Keratinocyte (primary cell): ENCODE measurements at regions not wholly inside any gene's neighbourhood (a gene's known extent, or its start where the extent isn't known, plus 50 kb on each side); places are given as distances from the start of the nearest gene placed in this dataset.
A peak's percentile ranks its signal among the peaks of the same experiment; 100 is the strongest.

Experiments used
- DNase-seq: peaks from one replicate; pipeline ENCODE4 v3.0.0-alpha.2; 2011; ENCODE audit warnings: low read depth, missing footprints, low spot score
- FAIRE-seq: peaks from 2 replicates; lab custom pipeline; 2011; peaks lifted over from hg19 to GRCh38; lab: Jason Lieb, UNC
- H2AFZ ChIP-seq: 2 replicates; pipeline ENCODE4 v1.6.0; 2012; ENCODE audit warnings: low read length, control low read depth, inconsistent platforms; ENCODE audit not compliant: control insufficient read depth
- H3K27ac ChIP-seq: 2 replicates; pipeline ENCODE4 v1.5.1; 2011; ENCODE audit warnings: low read length; ENCODE audit not compliant: control insufficient read depth, insufficient read depth
- H3K27me3 ChIP-seq: 3 replicates; pipeline ENCODE4 v1.6.0; 2011; ENCODE audit warnings: low read length; ENCODE audit not compliant: control insufficient read depth, insufficient read depth; ENCODE audit errors: extremely low read depth
- H3K36me3 ChIP-seq, 2 experiments: 2 replicates in 1 of 2; 3 replicates in 1 of 2; pipeline ENCODE4 v1.5.1; 2011; ENCODE audit warnings: low read length in 2 of 2, mild to moderate bottlenecking in 1 of 2; ENCODE audit not compliant: control insufficient read depth in 2 of 2, insufficient read depth in 2 of 2; ENCODE audit errors: extremely low read depth in 1 of 2
- H3K4me1 ChIP-seq: 3 replicates; pipeline ENCODE4 v1.5.1; 2011; ENCODE audit warnings: low read length; ENCODE audit not compliant: control insufficient read depth, insufficient read depth; ENCODE audit errors: extremely low read depth
- H3K4me2 ChIP-seq: 3 replicates; pipeline ENCODE4 v1.6.0; 2011; ENCODE audit warnings: low read depth, low read length; ENCODE audit not compliant: control insufficient read depth, insufficient read depth; ENCODE audit errors: extremely low read depth
- H3K4me3 ChIP-seq, 3 experiments: fragments of 200-600 bp in 1 of 3; sonication (generic) in 1 of 3; 2 replicates in 2 of 3; 3 replicates in 1 of 3; pipeline ENCODE4 v1.5.1; 2011 to 2016; ENCODE audit warnings: low read length in 3 of 3, mild to moderate bottlenecking in 3 of 3, control low read depth in 2 of 3, inconsistent platforms in 1 of 3, low read depth in 1 of 3, mixed read lengths in 1 of 3, mixed run types in 1 of 3, moderate library complexity in 1 of 3; ENCODE audit not compliant: control insufficient read depth in 2 of 3, insufficient read depth in 2 of 3; ENCODE audit errors: extremely low read depth in 1 of 3
- H3K79me2 ChIP-seq: 2 replicates; pipeline ENCODE4 v1.6.0; 2012; ENCODE audit warnings: low read length; ENCODE audit not compliant: control insufficient read depth, insufficient read depth
- H3K9ac ChIP-seq: 3 replicates; pipeline ENCODE4 v1.6.0; 2011; ENCODE audit warnings: low read length; ENCODE audit not compliant: control insufficient read depth, insufficient read depth; ENCODE audit errors: extremely low read depth
- H3K9me1 ChIP-seq: 3 replicates; pipeline ENCODE4 v1.6.0; 2011; ENCODE audit warnings: low read length; ENCODE audit not compliant: control insufficient read depth, insufficient read depth; ENCODE audit errors: extremely low read depth
- H3K9me3 ChIP-seq: 2 replicates; pipeline ENCODE4 v1.5.1; 2012; ENCODE audit warnings: low read depth, low read length; ENCODE audit not compliant: control insufficient read depth
- H4K20me1 ChIP-seq: 3 replicates; pipeline ENCODE4 v1.6.0; 2011; ENCODE audit warnings: low read length; ENCODE audit not compliant: control insufficient read depth, insufficient read depth; ENCODE audit errors: extremely low read depth
- EZH2 ChIP-seq: IDR thresholded peaks from one replicate; pipeline ENCODE4 v1.6.1; 2012; ENCODE audit warnings: inconsistent platforms, mild to moderate bottlenecking, low read length, moderate library complexity
- dilution Hi-C: fragments of 300-500 bp; cut with MboI; formaldehyde crosslinking; loops from one replicate; pipeline ENCODE4 v1.7.0; 2020; ENCODE audit warnings: low sequenced_read_pairs; ENCODE audit not compliant: extremely low pct_ligation_motif_present
- TF ChIP-seq, protein P1 (sequence below), 3 experiments: IDR thresholded peaks in 1 of 3; conservative IDR thresholded peaks in 1 of 3; optimal IDR thresholded peaks in 1 of 3; 2 replicates in 2 of 3; 3 replicates in 1 of 3; pipeline versions ENCODE3 to v1.5.1; 2011; ENCODE audit warnings: low read length in 3 of 3, mild to moderate bottlenecking in 3 of 3, moderate library complexity in 2 of 3, control low read depth in 1 of 3, inconsistent platforms in 1 of 3; ENCODE audit not compliant: insufficient read depth in 2 of 3; ENCODE audit errors: extremely low read depth in 1 of 3

DNA sequence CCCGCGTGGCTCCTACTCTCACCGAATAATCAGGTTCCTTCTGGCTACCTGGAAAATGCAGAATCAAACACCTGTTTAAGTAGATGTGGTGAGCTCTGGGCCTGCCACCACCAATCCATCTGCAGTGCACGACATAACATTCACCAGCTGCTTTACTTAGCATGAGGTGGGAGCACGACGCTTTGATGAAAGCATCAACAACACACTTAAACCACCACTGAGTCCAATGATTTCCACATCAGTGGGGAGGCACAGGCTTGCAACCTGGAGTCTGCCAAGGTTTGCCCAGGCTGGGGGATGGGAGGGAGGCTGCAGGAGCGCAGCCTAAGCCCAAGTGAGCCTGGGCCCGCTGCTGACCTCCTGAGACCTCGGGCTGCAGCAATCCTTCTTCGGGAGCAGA lies 415.5 kb downstream of the MEIS1 start:
- H3K36me3 ChIP-seq: no peaks in the 10 kb centered on the region
- no peak overlapping the region for H2AFZ ChIP-seq
- no peaks in the 10 kb centered on the region for H3K27me3 ChIP-seq
- no peak overlapping the region for H3K4me3 ChIP-seq
- no peak overlapping the region for H3K4me2 ChIP-seq
- DNase-seq (no peak), FAIRE-seq (no peak)
- no peak overlapping the region for H3K9ac ChIP-seq
- no peaks in the 10 kb centered on the region for H3K4me1 ChIP-seq
- no peaks in the 10 kb centered on the region for H3K79me2 ChIP-seq
- H3K9me1 ChIP-seq: no peaks in the 10 kb centered on the region
- no peaks in the 10 kb centered on the region for H3K9me3 ChIP-seq
- dilution Hi-C loops: no loop called here
- H3K27ac ChIP-seq: no peak overlapping the region
- no peak for TF ChIP-seq EZH2
- TF ChIP-seq, protein P1, sequence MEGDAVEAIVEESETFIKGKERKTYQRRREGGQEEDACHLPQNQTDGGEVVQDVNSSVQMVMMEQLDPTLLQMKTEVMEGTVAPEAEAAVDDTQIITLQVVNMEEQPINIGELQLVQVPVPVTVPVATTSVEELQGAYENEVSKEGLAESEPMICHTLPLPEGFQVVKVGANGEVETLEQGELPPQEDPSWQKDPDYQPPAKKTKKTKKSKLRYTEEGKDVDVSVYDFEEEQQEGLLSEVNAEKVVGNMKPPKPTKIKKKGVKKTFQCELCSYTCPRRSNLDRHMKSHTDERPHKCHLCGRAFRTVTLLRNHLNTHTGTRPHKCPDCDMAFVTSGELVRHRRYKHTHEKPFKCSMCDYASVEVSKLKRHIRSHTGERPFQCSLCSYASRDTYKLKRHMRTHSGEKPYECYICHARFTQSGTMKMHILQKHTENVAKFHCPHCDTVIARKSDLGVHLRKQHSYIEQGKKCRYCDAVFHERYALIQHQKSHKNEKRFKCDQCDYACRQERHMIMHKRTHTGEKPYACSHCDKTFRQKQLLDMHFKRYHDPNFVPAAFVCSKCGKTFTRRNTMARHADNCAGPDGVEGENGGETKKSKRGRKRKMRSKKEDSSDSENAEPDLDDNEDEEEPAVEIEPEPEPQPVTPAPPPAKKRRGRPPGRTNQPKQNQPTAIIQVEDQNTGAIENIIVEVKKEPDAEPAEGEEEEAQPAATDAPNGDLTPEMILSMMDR (optimal IDR thresholded peaks at IDR 0.05 in 1 of 3, IDR thresholded peaks at IDR 0.05 in 1 of 3, conservative IDR thresholded peaks at IDR 0.05 in 1 of 3; ENCODE audit: extremely low read depth in 1 of 3, insufficient read depth in 2 of 3, low read length in 3 of 3): no peak
- no peaks in the 10 kb centered on the region for H4K20me1 ChIP-seq

DNA sequence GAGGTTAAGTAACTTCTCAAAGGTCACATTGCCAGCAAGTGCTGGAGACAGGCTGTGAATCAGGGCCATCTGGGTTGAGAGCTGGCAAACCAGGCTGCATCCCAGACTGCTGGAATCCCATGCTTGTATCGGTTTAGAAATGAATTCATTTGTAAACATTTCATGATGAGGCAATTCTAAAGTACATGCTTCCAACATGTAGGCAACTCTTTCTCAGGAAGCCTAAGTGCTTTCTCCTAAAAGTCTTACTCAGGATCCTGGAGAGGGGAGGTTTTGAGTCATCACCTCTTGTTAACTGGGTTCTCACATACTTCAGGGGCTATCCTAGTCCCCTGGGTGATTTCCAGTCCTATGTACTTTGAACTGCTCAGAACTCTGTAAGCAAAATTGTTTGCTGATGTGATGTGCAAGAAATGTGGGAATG lies 416.5 kb downstream of the MEIS1 start:
- dilution Hi-C loops: no loop called here
- Histone ChIP-seq H3K27ac (no peak overlapping the region), H3K79me2 (no peaks in the 10 kb centered on the region), H4K20me1 (no peaks in the 10 kb centered on the region), H3K27me3 (no peaks in the 10 kb centered on the region), H3K9ac (no peak overlapping the region), H3K9me1 (no peaks in the 10 kb centered on the region), H3K36me3 (no peaks in the 10 kb centered on the region), H3K9me3 (no peaks in the 10 kb centered on the region), H2AFZ (no peak overlapping the region), H3K4me1 (no peaks in the 10 kb centered on the region), H3K4me2 (no peak overlapping the region), H3K4me3 (no peak overlapping the region)
- DNase-seq (no peak), FAIRE-seq (peak; percentile 53)
- no peak for TF ChIP-seq EZH2
- TF ChIP-seq, protein P1 (optimal IDR thresholded peaks at IDR 0.05 in 1 of 3, IDR thresholded peaks at IDR 0.05 in 1 of 3, conservative IDR thresholded peaks at IDR 0.05 in 1 of 3; ENCODE audit: extremely low read depth in 1 of 3, insufficient read depth in 2 of 3, low read length in 3 of 3): no peak
